Activated effector memory CD4-positive, alpha-beta T cell treated with Interleukin-2 at 50 U/mL for 16 hours (primary cell): ENCODE measurements at regions not wholly inside any gene's neighbourhood (a gene's known extent, or its start where the extent isn't known, plus 50 kb on each side); places are given as distances from the start of the nearest gene placed in this dataset.

Experiments used
- DNase-seq: peaks from one replicate; pipeline ENCODE4 v3.0.0-alpha.2; 2020

GRCh38 chr15:46265664-46266347 is 631.0 kb downstream of the SQOR start:
- no peak for DNase-seq

- DNase-seq = no peak
Measured at GRCh38 chr15:46266661-46267060, 631.8 kb downstream of the SQOR start.

- no peak for DNase-seq
Measured at GRCh38 chr15:46270481-46271147, 635.8 kb downstream of the SQOR start.

- no peak for DNase-seq
Measured at GRCh38 chr15:46275701-46276100, 640.9 kb downstream of the SQOR start.

- DNase-seq = no peak
Measured at GRCh38 chr15:46277451-46277850, 642.6 kb downstream of the SQOR start.

GRCh38 chr15:46278062-46278461 is 643.2 kb downstream of the SQOR start:
- no peak for DNase-seq

GRCh38 chr15:46278486-46279090 is 643.8 kb downstream of the SQOR start:
- DNase-seq = no peak

- DNase-seq = no peak
Measured at GRCh38 chr15:46280762-46281542, 646.1 kb downstream of the SQOR start.

GRCh38 chr15:46293550-46293949 is 658.7 kb downstream of the SQOR start:
- no peak for DNase-seq

GRCh38 chr15:46296002-46296401 is 661.2 kb downstream of the SQOR start:
- no peak for DNase-seq

GRCh38 chr15:46296797-46297196 is 662.0 kb downstream of the SQOR start:
- no peak for DNase-seq

- no peak for DNase-seq
Measured at GRCh38 chr15:46297766-46298165, 662.9 kb downstream of the SQOR start.

- DNase-seq = no peak
Measured at GRCh38 chr15:46300716-46301115, 665.9 kb downstream of the SQOR start.

GRCh38 chr15:46301291-46301690 is 666.5 kb downstream of the SQOR start:
- DNase-seq = no peak

GRCh38 chr15:46301826-46302225 is 667.0 kb downstream of the SQOR start:
- no peak for DNase-seq

GRCh38 chr15:46304321-46304720 is 669.5 kb downstream of the SQOR start:
- no peak for DNase-seq

GRCh38 chr15:46307746-46308145 is 672.9 kb downstream of the SQOR start:
- DNase-seq = no peak

GRCh38 chr15:46309914-46310313 is 675.1 kb downstream of the SQOR start:
- no peak for DNase-seq

GRCh38 chr15:46312133-46312740 is 677.4 kb downstream of the SQOR start:
- DNase-seq = peak; percentile 9

- DNase-seq = no peak
Measured at GRCh38 chr15:46315434-46315833, 680.6 kb downstream of the SQOR start.

GRCh38 chr15:46316024-46316423 is 681.2 kb downstream of the SQOR start:
- DNase-seq = no peak

- DNase-seq = no peak
Measured at GRCh38 chr15:46317029-46317428, 682.2 kb downstream of the SQOR start.

- no peak for DNase-seq
Measured at GRCh38 chr15:46322753-46323152, 687.9 kb downstream of the SQOR start.
